Effector CD8-positive, alpha-beta T cell (primary cell): ENCODE measurements at regions not wholly inside any gene's neighbourhood (a gene's known extent, or its start where the extent isn't known, plus 50 kb on each side); places are given as distances from the start of the nearest gene placed in this dataset.
"Not testable (repeated sequence)": the region's sequence is repeated elsewhere in the genome, so short reads cannot be mapped to it uniquely, and the experiment has no call there.

ENCODE experiments used
- DNase-seq: peaks from one replicate; lab custom pipeline; 2025; lab: John Stamatoyannopoulos, UW

DNA sequence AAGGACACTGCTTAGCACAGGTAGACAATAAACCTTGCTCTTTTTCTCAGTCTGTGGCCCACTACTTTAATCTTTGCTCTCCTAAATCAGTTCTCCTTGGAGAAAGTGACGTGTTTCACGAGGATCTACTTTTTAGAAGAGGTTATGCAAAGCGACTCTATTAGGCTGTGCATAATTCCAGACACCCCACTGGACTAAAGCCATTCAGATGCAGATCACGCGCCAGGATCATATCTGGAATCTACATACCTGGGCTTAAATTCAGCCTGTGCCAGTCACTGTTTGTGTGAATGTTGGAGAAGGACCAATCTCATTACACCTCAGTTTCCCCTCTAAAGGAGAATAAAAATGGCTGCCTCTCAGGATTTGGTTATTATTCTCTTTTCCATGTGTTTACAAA lies 413.0 kb upstream of the MYT1L start:
- no peak for DNase-seq

DNA sequence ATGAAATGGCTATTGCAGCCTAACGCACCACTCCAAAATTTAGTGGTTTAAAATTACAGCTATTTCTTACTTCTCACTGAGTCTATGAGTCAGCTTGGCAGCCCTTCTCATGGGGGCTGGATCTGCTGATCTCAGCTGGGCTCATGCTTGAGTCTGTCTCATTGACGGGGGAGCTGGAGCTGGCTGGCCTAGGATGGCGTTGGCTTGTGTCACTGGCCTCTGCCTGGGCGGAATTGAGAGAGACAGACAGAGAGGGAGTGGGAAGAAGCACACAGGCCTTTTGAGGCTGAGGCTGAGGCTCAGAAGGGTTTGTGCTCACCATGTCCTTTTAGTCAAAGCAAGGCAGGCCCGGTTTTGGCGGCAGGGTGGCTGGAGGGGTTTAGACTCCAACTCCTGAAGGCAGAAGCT lies 412.1 kb upstream of the MYT1L start:
- DNase-seq: no peak

DNA sequence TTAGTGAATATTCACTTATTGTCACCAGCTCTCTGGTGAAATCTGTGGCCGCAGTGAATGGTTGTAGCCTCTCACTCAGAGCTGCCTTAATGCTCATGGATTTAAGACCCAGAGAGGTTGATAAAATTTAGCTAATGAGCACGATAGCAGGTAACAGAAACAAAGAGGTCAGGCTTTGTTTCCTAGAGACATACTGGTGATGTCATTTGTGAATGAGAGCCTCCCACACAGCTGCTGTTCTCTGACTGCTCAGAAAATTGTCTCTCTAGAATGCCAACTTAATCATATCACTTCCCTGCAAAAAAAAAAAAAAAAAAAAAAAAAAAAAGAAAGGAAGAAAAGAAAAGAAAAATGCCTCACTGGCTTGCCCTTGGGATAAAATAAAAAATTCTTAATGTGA lies 411.7 kb upstream of the MYT1L start:
- no peak for DNase-seq

DNA sequence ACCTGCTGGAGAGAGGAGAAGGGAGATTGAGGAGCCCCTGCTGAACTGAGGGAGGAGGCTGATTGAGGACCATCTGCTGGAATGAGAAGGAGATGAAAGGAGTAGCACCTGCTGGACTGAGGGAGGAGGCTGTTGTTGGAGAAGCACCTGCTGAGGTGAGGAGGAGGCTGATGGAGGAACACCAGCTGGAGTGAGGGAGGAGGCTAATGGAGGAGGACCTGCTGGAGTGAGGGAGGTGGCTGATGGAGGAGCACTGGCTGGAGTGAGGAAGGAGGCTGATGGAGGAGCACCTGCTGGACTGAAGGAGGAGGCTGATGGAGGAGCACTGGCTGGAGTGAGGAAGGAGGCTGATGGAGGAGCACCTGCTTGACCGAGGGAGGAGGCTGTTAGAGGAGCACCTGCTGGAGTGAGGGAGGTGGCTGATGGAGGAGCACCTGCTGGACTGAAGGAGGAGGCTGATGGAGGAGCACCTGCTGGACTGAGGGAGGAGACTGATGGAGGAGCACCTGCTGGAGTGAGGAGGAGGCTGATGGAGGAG lies 409.2 kb upstream of the MYT1L start:
- no peak for DNase-seq

DNA sequence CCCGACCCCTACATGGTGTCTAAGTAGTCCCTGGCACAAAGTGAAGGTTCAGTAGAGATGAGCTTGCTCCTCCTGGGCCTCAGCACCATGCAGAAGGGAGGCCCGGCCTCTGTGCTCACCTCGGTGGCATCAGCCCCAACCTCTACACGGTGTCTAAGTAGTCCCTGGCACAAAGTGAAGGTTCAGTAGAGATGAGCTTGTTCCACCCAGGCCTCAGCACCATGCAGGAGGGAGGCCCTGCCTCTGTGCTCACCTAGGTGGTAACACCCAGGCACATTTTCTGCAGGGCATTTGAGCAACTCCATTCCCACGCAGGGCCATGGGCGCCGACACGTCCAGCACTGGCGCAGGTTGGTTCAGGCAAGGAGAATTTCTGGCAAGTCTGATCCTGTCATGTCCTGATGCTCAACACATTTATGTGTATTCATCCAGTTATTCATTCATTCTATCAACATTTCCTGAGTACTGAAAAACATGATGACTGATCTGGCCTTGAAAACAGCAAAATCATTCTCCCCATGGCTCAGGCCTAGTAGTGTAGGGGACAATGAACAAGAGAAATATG lies 408.2 kb upstream of the MYT1L start:
- no peak for DNase-seq

DNA sequence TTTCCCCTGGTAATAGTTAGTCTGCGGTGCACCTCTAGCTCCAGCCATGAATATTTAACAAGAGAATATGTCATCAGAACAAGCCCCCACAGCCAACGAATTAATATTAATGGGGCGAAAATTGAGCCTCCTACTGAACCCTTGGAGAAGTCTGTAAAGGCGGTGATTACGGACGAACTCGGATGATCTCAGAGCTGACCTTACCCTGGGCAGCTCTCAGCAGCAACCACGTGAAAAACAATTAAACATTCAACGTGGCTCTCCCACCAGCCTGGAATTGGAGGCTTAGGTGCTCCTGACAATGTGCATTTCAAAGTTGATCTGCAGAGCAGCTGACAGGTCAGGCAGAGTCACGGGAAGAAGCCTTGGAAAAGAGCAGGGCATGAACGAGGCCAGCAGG lies 407.6 kb upstream of the MYT1L start:
- DNase-seq: no peak

DNA sequence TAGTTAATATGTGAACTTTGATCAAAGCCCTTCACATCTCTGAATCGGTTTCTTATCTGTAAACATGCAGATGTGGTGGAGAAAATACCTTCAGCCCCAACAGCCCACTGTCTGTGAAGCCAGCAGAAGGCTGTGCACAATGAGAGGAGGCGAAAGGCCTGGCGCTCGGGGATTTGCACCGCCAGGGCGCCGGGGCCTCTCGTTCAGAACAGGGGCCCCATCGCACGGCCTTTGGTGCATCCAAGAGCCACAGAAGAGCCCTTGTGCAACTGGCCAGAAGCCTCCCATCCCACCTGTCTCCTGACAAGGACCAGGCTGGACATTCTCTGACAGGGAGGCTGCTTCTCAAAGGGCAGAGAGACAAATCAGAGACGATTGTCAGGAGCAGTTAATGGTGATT lies 407.2 kb upstream of the MYT1L start:
- no peak for DNase-seq

DNA sequence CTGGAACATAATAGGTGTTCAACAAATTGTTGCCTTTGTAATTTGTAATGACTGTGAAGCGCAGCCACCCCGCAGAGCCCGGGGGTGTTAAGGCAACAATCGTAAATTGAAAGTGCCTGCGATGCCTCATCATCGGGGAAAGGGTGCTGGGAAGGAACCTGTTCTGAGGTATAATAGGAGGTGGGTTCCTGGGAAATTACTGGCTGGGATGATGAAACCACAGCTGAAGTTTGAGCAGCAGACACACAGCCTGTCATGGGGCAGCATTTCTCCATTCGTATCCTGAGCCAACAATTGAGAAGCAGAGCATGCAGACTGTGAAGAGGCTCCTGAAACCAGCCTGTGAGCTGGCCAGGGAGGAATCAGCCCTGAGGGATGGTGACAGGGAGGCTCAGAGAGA lies 404.0 kb upstream of the MYT1L start:
- DNase-seq: no peak

DNA sequence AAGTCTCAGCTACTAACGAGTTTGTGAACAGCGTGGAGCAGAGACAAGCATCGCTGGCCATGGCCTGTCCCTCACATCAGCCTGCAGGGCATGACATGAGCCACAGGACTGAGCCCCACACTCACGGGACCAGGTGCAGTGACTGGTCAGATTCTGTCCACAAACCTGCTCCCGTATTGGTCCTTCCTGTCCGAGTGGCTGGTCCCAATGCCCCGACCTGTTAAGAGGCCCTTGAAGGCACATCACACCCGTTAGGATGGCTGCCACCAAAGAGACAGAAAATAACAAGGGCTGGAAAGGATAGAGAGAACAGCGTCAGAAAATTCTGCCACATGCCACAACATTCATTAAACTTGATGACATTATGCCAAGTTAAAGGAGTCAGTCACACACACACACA lies 403.2 kb upstream of the MYT1L start:
- no peak for DNase-seq

DNA sequence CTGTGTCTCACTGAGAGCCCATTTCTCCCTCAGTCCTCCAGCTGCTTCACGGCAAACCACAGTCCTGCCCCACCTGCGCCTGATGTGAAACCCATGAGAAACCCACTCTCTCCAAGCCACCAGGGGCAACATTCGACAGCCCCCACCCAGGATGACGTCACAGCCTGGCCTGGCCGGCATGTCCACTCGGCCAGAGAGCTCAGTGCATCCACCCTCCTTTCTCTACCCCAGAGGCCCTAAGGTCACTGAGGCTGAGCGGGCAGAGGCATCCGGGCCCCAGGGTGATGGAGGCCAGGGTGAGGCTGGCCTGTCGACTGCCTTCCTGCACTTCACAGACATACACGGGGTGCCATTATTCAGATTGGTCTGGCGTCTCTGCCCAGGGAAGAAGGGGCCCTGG lies 402.7 kb upstream of the MYT1L start:
- DNase-seq: no peak

DNA sequence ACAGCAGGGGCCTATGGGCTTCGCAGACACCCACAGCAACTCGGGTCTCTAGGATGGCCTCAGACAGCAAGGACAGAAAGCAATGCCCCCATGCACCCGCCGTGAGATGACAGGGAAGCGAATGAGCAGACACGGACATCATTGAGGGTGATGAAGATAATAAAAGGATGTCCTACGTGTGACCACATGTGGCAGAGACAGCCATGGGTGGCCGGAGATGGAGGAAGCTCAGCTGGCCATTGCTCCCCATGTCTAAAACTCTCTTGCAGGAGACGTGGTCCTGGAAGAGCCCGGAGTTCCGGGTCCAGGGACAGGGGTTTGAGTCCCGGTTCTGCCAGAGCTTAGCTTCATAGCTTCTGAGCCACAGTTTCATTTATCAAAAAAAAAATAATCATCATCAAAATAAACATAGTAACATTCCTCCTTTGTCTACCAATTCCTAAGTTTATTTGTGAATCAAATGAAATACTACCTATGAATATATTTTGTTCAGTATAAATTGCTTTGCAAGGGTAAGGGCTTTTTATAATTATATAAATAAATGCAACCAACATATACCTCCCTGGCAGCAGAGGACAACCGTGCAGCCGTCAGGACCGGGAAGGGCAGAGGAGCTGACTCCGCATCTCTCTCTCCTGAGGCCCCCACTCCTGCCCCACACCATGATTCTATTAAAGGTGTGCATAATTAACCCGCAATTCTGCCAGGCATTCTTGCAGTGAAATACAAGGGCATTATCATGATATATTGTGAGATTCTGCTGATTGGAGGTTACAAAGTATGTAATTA lies 401.4 kb upstream of the MYT1L start:
- no peak for DNase-seq

DNA sequence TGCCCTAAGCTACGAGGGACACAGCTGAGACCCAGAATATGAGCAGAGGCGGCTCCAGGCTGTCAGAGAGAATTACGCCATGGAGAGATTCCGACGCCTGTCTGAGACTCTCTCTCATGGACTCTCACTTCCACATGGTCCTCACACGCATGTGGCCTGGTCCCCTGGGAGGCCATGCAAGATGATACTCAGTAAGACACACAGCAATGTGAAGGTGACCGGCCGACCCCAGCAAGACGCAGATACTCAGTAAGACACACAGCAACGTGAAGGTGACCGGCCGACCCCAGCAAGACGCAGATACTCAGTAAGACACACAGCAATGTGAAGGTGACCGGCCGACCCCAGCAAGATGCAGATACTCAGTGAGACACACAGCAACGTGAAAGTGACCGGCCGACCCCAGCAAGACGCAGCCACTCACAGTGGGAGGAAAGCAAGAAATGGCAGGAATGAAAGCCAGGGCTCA lies 400.8 kb upstream of the MYT1L start:
- no peak for DNase-seq

DNA sequence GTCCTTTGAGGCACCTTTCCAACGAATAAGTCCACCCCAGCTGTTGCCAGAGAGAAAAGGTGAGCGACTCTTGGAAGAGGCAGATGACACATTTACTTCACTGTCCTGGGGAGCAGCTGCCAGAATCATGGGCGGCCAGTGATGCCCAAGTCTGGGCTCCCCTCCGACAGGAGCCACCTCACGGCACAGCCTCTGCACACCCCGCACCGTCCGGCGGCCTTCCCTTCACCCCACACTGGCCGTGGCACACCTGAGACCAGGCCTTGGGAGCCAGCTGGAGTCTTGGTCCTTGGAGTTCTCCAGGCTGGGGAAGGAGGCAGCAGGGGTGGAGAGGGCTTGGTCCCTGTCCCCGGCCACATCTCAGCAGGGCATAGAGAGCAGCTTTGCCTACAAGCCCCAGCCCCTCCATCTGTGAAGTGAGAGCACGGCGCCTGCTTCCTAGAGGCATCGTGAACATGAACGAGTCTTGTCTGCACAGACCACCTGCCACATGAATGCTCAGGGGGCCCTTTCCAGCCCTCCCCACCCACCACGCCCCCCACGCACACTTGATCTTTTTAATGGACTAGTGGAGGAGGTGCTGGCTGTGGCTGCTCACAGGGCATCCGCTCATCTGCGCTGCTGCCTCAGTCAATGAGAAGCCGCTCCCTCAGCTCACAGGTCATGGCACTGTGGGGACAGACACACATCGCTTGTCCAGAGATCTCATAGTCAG lies 400.2 kb upstream of the MYT1L start:
- no peak for DNase-seq

DNA sequence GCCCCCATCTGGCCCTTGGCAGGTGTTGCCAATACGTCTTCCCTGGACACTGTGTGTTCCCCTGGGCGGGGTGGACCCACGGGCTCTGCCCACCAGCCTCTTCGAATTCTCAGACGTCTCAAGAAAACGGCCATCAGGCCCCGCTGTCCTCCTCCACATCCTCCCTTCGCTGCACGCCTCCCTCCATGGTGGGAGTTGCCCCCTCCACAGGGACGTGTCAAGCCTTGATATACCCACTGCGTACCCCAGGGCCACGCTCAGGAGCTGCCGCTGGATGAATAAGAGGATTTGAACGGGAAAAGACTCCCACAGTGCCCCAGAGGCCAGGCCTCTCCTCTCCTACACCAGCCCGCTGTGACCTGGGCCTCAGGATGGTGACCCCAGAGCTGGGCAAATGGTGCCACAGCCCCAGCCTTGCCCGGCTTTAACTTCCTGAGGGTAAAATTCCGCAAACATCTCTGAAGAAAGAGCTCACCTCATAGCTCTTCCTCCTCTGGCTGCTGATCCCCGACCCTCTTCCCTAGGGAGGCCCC lies 399.3 kb upstream of the MYT1L start:
- DNase-seq: no peak

DNA sequence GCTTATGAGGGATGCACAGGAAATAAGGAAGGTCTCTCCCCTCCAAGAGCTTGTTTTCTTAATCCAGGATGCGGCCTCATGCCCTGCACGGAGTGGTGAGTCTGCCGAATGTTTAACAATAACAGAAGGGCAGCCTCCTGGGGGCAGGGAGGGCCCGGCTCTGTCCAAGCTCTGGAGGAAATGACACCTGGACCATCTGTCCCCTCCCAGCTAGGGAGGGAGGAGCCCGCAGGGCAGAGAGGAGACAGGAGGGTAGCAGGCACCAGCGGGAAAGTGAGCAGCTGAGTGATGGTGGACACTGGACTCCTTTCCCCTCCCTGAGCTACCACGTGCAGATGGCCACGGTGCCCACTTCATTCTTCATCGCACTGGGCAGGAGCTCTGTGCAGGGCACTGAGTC lies 398.2 kb upstream of the MYT1L start:
- DNase-seq: no peak

DNA sequence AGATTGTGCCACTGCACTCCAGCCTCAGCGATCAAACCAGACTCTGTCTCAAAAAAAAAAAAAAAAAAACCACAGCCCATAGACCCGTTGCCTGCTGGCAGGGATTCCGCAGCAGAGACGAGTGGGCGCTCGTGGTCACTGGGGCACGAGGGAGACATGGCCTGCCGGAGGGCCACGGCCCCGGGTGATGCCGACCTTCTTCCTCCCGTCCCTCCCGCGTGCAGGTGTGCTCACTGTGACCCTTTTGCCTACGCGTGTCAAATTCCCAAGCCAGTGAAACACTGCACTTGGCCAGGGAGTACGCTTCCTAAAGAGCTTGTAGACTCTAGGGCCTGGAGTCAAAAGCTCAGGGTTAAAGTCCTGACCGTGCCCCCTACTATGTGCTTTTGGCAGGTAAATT lies 397.6 kb upstream of the MYT1L start:
- DNase-seq: no peak

DNA sequence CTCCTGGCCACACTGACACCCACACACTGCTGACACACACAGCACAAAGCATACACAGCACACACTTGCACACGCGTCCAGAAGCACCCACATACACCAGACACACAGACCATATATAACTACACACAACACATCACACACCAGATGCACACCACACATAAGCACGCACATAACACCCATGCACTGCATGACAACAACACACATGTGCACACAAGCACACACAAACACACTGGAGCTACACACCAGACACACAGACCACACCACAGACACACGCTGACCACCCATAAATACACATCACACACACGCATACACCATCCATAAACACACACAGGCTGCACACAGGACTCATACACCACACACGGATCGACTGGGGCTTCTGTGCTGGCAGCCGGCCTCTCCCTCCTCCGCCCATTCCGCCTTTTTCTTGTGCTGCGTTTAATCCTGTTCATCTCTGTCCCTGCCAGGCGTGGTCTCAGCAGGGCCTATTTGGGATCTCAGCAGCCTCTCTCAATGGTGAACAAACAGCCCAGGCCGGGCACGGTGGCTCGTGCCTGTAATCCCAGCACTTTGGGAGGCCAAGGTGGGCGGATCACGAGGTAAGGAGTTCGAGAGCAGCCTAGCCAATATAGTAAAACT lies 396.9 kb upstream of the MYT1L start:
- no peak for DNase-seq

DNA sequence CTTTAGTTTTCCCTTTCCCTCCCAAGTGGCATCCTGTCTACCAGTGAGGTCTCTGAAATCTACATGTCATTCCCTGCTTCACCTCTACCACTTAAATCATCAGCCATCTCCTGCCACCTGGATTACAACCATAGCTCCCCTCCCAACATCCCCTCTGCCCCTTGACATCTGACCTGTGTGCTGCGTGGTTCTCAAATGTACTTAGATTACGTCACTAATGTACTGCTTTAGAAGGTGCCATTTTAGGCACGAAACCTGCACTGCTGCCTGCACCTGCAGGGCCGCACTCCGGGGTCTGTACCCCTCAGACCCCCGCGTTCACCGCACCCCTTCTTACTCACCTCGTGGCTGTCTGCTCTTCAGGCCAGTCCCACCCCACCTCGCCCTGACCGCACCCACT lies 395.1 kb upstream of the MYT1L start:
- DNase-seq: no peak

DNA sequence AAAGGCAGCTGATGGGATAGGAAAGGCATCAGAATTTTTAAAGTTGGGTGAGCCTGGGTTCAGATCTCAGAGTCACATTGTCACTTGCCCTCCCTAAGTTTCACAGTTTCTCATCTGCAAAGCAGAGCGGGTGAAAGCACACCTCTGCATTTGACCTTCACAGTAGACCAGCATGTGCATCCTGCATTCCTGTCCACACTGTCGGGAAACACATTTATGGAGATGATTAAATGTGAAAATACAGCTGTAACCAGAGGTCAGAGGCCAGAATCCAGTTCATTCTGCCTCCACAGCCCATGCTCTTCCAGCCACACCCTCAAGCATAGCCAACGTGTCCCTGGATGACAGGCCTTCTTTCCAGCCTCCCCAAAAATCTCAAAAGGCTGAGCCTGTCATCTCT lies 392.0 kb upstream of the MYT1L start:
- no peak for DNase-seq

DNA sequence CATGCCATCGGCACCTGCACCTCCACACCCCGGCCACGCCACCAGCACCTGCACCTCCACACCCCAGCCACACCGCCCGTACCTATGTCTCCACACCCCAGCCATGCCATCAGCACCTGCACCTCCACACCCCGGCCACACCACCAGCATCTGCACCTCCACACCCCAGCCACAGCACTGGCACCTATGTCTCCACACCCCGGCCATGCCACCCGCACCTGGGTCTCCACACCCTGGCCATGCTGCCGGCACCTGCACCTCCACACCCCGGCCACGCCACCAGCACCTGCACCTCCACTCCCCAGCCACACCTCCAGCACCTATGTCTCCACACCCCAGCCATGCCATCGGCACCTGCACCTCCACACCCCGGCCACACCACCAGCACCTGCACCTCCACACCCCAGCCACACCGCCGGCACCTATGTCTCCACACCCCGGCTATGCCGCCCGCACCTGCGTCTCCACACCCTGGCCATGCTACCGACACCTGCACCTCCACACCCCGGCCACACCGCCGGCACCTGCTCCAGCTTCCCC lies 390.3 kb upstream of the MYT1L start:
- no peak for DNase-seq

DNA sequence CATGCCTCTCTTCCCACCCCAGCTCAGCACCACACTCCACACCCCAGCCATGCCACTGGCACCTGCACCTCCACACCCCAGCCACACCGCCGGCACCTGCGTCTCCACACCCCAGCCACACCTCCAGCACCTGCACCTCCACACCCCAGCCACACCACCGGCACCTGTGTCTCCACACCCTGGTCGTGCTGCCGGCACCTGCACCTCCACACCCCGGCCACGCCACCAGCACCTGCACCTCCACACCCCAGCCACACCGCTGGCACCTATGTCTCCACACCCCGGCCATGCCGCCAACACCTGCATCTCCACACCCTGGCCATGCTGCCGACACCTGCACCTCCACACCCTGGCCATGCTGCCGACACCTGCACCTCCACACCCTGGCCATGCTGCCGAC lies 389.7 kb upstream of the MYT1L start:
- DNase-seq: not testable (repeated sequence)

DNA sequence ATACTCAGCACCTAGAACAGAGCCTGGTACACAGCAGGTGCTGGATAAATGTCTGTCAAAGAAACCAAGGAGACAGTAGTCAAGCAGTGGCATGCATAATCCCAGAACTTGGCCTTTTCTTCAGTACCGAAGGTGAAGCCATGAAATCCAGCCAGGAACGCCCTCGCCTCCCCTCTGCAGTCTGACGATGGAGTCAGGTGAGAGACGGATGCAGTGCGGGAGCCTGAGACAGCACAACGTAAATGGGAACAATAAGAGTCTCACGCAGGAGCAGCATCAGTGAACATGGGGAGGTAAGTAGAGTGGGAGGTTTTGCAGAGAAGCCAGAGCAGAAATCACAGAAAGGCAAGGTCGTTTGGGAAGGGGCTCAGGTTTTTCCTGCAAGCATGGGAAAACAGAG lies 389.3 kb upstream of the MYT1L start:
- DNase-seq: no peak
